CD8-positive, alpha-beta memory T cell (primary cell): ENCODE measurements at regions not wholly inside any gene's neighbourhood (a gene's known extent, or its start where the extent isn't known, plus 50 kb on each side); places are given as distances from the start of the nearest gene placed in this dataset.

ENCODE experiments used
- CTCF ChIA-PET: fragments of 350-600 bp; sonication (Branson Sonifier 250); formaldehyde crosslinking; loops from one replicate; lab custom pipeline; 2021; ENCODE audit warnings: antibody characterized with exemption; lab: Charles Lee
- POLR2A ChIA-PET: fragments of 350-600 bp; sonication (Branson Sonifier 250); formaldehyde crosslinking; loops from one replicate; lab custom pipeline; 2021; ENCODE audit warnings: antibody characterized with exemption; lab: Charles Lee
- DNase-seq, 5 donors: peaks; one replicate each; pipeline versions ENCODE4 v3.0.0 to v3.0.0-alpha.2; 2020 to 2022; ENCODE audit warnings: mixed read lengths in 1 of 5
- H3K27ac ChIP-seq: one replicate; pipeline ENCODE4 v1.7.0; 2013; ENCODE audit warnings: low read depth, mild to moderate bottlenecking, low read length, moderate library complexity
- H3K27me3 ChIP-seq: 2 replicates; pipeline ENCODE4 v1.7.0; 2013; ENCODE audit warnings: low read length, mild to moderate bottlenecking; ENCODE audit not compliant: insufficient read depth, poor library complexity, severe bottlenecking
- H3K36me3 ChIP-seq: 2 replicates; pipeline ENCODE4 v1.7.0; 2013; ENCODE audit warnings: mild to moderate bottlenecking, low read length, moderate library complexity; ENCODE audit not compliant: insufficient read depth
- H3K4me1 ChIP-seq: 2 replicates; pipeline ENCODE4 v1.7.0; 2013; ENCODE audit warnings: mild to moderate bottlenecking, low read length, moderate library complexity; ENCODE audit not compliant: insufficient read depth
- H3K4me3 ChIP-seq: 2 replicates; pipeline ENCODE4 v1.7.0; 2013; ENCODE audit warnings: mild to moderate bottlenecking, low read length
- H3K9me3 ChIP-seq: 2 replicates; pipeline ENCODE4 v1.7.0; 2013; ENCODE audit warnings: mild to moderate bottlenecking, low read length
- H3K27ac Mint-ChIP-seq, 8 donors: one replicate each; pipeline ENCODE4 v1.8.0; 2020 to 2021; ENCODE audit warnings: mixed read lengths in 8 of 8, mild to moderate bottlenecking in 6 of 8, inconsistent platforms in 3 of 8, moderate library complexity in 3 of 8
- H3K27me3 Mint-ChIP-seq, 2 donors: one replicate each; pipeline ENCODE4 v1.8.0; 2020 to 2021; ENCODE audit warnings: mixed read lengths in 2 of 2, mild to moderate bottlenecking in 1 of 2, moderate library complexity in 1 of 2
- H3K36me3 Mint-ChIP-seq, 3 donors: one replicate each; pipeline ENCODE4 v1.8.0; 2020 to 2021; ENCODE audit warnings: mixed read lengths in 3 of 3, inconsistent platforms in 1 of 3, mild to moderate bottlenecking in 1 of 3
- H3K4me1 Mint-ChIP-seq, 3 donors: one replicate each; pipeline ENCODE4 v1.8.0; 2020 to 2021; ENCODE audit warnings: mixed read lengths in 3 of 3, inconsistent platforms in 1 of 3, mild to moderate bottlenecking in 1 of 3
- H3K4me3 Mint-ChIP-seq, 7 donors: one replicate each; pipeline ENCODE4 v1.8.0; 2020 to 2021; ENCODE audit warnings: mixed read lengths in 7 of 7, mild to moderate bottlenecking in 6 of 7, moderate library complexity in 4 of 7, inconsistent platforms in 2 of 7
- H3K9me3 Mint-ChIP-seq, 5 donors: one replicate each; pipeline ENCODE4 v1.8.0; 2020 to 2022; ENCODE audit warnings: mixed read lengths in 5 of 5, mild to moderate bottlenecking in 3 of 5, moderate library complexity in 2 of 5, inconsistent platforms in 1 of 5

DNA sequence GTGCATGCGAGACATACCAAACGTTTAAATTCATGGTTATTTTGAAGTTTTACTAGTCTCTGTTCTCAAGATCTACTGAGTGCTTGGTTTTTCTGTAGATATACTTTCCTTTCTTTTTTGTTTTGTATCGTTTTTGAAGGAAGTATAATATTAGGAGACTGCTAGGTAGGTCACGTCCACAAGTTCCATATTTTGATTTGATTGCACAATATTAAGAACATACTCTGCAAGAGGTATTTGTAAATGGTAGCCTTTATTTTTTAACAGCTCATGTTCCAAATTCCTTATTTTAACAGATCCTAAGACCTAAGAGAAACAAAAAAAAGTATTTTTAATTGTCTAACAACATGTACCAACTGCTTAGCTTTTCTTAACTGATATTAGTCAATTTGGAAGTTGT, 156.7 kb downstream of the SERPINI1 start:
- no peaks in the 10 kb centered on the region for H3K4me1 ChIP-seq
- no peaks in the 10 kb centered on the region for H3K36me3 Mint-ChIP-seq
- H3K27ac ChIP-seq = no peak overlapping the region
- no peak for DNase-seq
- no peaks in the 10 kb centered on the region for H3K36me3 ChIP-seq
- no peak overlapping the region for H3K27ac Mint-ChIP-seq
- ChIA-PET CTCF (no interaction called here), POLR2A (no interaction called here)
- H3K4me1 Mint-ChIP-seq = no peaks in the 10 kb centered on the region
- no peak overlapping the region for H3K4me3 Mint-ChIP-seq
- no peak overlapping the region for H3K4me3 ChIP-seq
- no peaks in the 10 kb centered on the region for H3K27me3 ChIP-seq
- H3K9me3 Mint-ChIP-seq = no peaks in the 10 kb centered on the region
- no peaks in the 10 kb centered on the region for H3K9me3 ChIP-seq
- H3K27me3 Mint-ChIP-seq = peaks cover 0 to 4% of the 10 kb centered on the region in 2 donors

DNA sequence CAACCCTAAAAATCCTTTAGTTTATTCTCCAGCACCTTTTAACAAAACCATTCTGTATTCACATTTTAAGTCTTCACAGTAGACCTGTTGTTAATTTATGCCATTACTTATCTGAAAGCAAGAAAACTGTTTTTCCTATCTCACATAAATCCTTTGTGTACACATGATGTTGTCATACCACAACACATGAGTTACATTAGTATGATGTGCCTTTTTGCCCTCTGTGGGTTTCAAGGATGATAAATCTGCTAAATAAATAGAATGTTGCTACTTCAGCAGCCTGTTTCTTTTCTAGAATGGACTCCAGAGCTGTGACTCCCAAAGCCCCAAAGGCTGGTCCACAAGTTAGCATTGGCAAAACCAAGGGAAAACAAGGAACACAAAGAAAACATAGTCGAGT, 151.6 kb downstream of the SERPINI1 start:
- no peaks in the 10 kb centered on the region for H3K9me3 ChIP-seq
- H3K27ac ChIP-seq = no peak overlapping the region
- Mint-ChIP-seq H3K27me3 (peaks cover 5 to 7% of the 10 kb centered on the region in 2 donors), H3K4me1 (peaks cover 0 to under 1% (median 0%) of the 10 kb centered on the region in 3 donors), H3K36me3 (no peaks in the 10 kb centered on the region), H3K27ac (no peak overlapping the region), H3K9me3 (no peaks in the 10 kb centered on the region), H3K4me3 (no peak overlapping the region)
- ChIA-PET CTCF (no interaction called here), POLR2A (no interaction called here)
- no peaks in the 10 kb centered on the region for H3K36me3 ChIP-seq
- no peak overlapping the region for H3K4me3 ChIP-seq
- no peaks in the 10 kb centered on the region for H3K4me1 ChIP-seq
- no peaks in the 10 kb centered on the region for H3K27me3 ChIP-seq
- DNase-seq = no peak

GRCh38 chr3:167886690-167887089, 151.2 kb downstream of the SERPINI1 start:
- Histone ChIP-seq H3K27me3 (no peaks in the 10 kb centered on the region), H3K4me1 (no peaks in the 10 kb centered on the region), H3K9me3 (no peaks in the 10 kb centered on the region), H3K36me3 (no peaks in the 10 kb centered on the region), H3K27ac (no peak overlapping the region), H3K4me3 (no peak overlapping the region)
- peaks cover 0 to 5% (median 3%) of the 10 kb centered on the region in 3 donors for H3K4me1 Mint-ChIP-seq
- POLR2A ChIA-PET = no interaction called here
- no peak for DNase-seq
- no peaks in the 10 kb centered on the region for H3K9me3 Mint-ChIP-seq
- CTCF ChIA-PET = no interaction called here
- H3K27ac Mint-ChIP-seq = no peak overlapping the region
- H3K36me3 Mint-ChIP-seq = no peaks in the 10 kb centered on the region
- H3K27me3 Mint-ChIP-seq = peaks cover 5 to 7% of the 10 kb centered on the region in 2 donors
- no peak overlapping the region for H3K4me3 Mint-ChIP-seq

GRCh38 chr3:167885277-167885676, 149.8 kb downstream of the SERPINI1 start:
- Mint-ChIP-seq H3K27me3 (peaks cover 2 to 5% of the 10 kb centered on the region in 2 donors), H3K9me3 (no peaks in the 10 kb centered on the region), H3K36me3 (no peaks in the 10 kb centered on the region), H3K4me3 (peak overlapping the region in 1 of 7 donors; percentile 12), H3K27ac (peak overlapping the region in 1 of 8 donors; percentile 16), H3K4me1 (peaks cover 0 to 5% (median 5%) of the 10 kb centered on the region in 3 donors)
- DNase-seq = no peak
- no peaks in the 10 kb centered on the region for H3K36me3 ChIP-seq
- POLR2A ChIA-PET = no interaction called here
- H3K27ac ChIP-seq = no peak overlapping the region
- H3K4me1 ChIP-seq = no peaks in the 10 kb centered on the region
- no peaks in the 10 kb centered on the region for H3K9me3 ChIP-seq
- H3K4me3 ChIP-seq = no peak overlapping the region
- CTCF ChIA-PET = no interaction called here
- H3K27me3 ChIP-seq = no peaks in the 10 kb centered on the region

GRCh38 chr3:167884481-167884880, 149.0 kb downstream of the SERPINI1 start:
- no peak overlapping the region for H3K27ac Mint-ChIP-seq
- ChIA-PET POLR2A (no interaction called here), CTCF (no interaction called here)
- DNase-seq = no peak
- no peaks in the 10 kb centered on the region for H3K27me3 ChIP-seq
- H3K36me3 ChIP-seq = no peaks in the 10 kb centered on the region
- no peak overlapping the region for H3K4me3 ChIP-seq
- H3K36me3 Mint-ChIP-seq = no peaks in the 10 kb centered on the region
- no peaks in the 10 kb centered on the region for H3K4me1 ChIP-seq
- peaks cover 0 to 5% (median 5%) of the 10 kb centered on the region in 3 donors for H3K4me1 Mint-ChIP-seq
- no peak overlapping the region for H3K27ac ChIP-seq
- peaks cover 2 to 5% of the 10 kb centered on the region in 2 donors for H3K27me3 Mint-ChIP-seq
- H3K4me3 Mint-ChIP-seq = no peak overlapping the region
- no peaks in the 10 kb centered on the region for H3K9me3 ChIP-seq
- H3K9me3 Mint-ChIP-seq = no peaks in the 10 kb centered on the region

DNA sequence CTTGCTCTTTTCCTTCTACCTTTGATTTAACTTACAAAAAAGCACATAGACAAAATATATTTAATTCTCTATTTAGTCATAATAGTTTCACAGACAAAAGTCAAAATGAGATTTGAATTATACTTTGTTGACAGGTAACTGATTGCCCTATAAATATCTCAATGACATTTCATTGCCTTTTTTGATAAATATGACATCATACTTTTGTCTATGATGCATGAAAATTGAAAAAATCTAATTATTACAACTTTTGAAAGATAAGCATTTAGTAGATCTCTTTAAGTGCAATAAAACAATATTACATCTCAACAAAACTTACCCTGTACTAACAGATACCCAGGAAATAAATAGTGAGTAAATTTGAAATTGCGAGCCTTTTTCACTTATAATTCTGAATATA, 147.9 kb downstream of the SERPINI1 start:
- Mint-ChIP-seq H3K27me3 (peaks cover 2 to 7% of the 10 kb centered on the region in 2 donors), H3K36me3 (no peaks in the 10 kb centered on the region), H3K9me3 (no peaks in the 10 kb centered on the region), H3K27ac (no peak overlapping the region), H3K4me1 (peaks cover 0 to 5% (median 5%) of the 10 kb centered on the region in 3 donors), H3K4me3 (no peak overlapping the region)
- Histone ChIP-seq H3K27ac (no peak overlapping the region), H3K9me3 (no peaks in the 10 kb centered on the region), H3K36me3 (no peaks in the 10 kb centered on the region), H3K4me1 (no peaks in the 10 kb centered on the region), H3K27me3 (no peaks in the 10 kb centered on the region), H3K4me3 (no peak overlapping the region)
- POLR2A ChIA-PET = no interaction called here
- no peak for DNase-seq
- CTCF ChIA-PET = no interaction called here

DNA sequence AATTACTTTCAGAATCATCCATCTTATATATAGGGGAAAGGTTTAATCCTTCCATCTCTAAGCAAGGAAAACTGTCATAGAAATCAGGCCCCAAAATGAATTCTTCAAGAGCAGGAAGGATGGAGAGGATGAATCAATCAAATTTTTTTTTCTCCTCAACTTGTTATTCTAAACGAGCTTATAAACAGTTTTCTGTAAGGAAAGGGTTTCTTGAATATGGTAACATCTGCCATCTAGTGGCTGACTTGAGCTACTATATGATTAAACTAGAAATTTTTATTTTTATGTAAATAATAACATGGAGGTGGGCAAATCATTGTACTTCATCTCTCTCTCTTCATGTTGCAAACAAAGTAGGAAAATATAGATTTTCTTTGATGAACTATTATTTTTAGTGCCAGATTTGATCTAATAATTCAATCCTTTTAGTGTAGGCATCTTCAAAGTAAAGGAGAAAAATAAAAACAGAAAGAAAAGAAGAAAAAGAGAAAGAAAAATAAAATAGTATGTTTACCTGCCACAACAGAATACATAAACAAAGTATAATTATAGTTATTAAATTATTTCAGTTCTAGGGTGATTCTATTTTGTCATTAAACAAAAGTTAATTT, 146.6 kb downstream of the SERPINI1 start:
- Mint-ChIP-seq H3K27ac (no peak overlapping the region), H3K27me3 (peaks cover 2 to 13% of the 10 kb centered on the region in 2 donors), H3K4me3 (no peak overlapping the region), H3K36me3 (no peaks in the 10 kb centered on the region), H3K4me1 (peaks cover 0 to 5% (median 5%) of the 10 kb centered on the region in 3 donors), H3K9me3 (no peaks in the 10 kb centered on the region)
- peak in 2 of 5 donors; percentile 9 to 21 for DNase-seq
- H3K9me3 ChIP-seq = no peaks in the 10 kb centered on the region
- ChIA-PET CTCF (interaction anchor here (0.9 to 1.4 kb wide), 4 partner anchors 10 to 502 kb away, joined by 3 to 12 read pairs (median 3); partner anchors contain the start of gene ZBBX), POLR2A (no interaction called here)
- no peaks in the 10 kb centered on the region for H3K4me1 ChIP-seq
- H3K4me3 ChIP-seq = no peak overlapping the region
- H3K27ac ChIP-seq = no peak overlapping the region
- H3K27me3 ChIP-seq = no peaks in the 10 kb centered on the region
- H3K36me3 ChIP-seq = no peaks in the 10 kb centered on the region

GRCh38 chr3:167880183-167880582, 144.7 kb downstream of the SERPINI1 start:
- no peak overlapping the region for H3K27ac ChIP-seq
- no peaks in the 10 kb centered on the region for H3K36me3 Mint-ChIP-seq
- H3K27me3 Mint-ChIP-seq = peaks cover 2 to 18% of the 10 kb centered on the region in 2 donors
- no peak overlapping the region for H3K27ac Mint-ChIP-seq
- no peaks in the 10 kb centered on the region for H3K9me3 ChIP-seq
- H3K9me3 Mint-ChIP-seq = no peaks in the 10 kb centered on the region
- no peaks in the 10 kb centered on the region for H3K4me1 ChIP-seq
- ChIA-PET POLR2A (no interaction called here), CTCF (no interaction called here)
- H3K27me3 ChIP-seq = no peaks in the 10 kb centered on the region
- no peak overlapping the region for H3K4me3 Mint-ChIP-seq
- H3K36me3 ChIP-seq = no peaks in the 10 kb centered on the region
- H3K4me1 Mint-ChIP-seq = peaks cover 0 to 5% (median 5%) of the 10 kb centered on the region in 3 donors
- DNase-seq = no peak
- H3K4me3 ChIP-seq = no peak overlapping the region
